Gastrocnemius medialis (tissue), 4 donors: ENCODE measurements at regions not wholly inside any gene's neighbourhood (a gene's known extent, or its start where the extent isn't known, plus 50 kb on each side); places are given as distances from the start of the nearest gene placed in this dataset.

Source experiments
- ATAC-seq, 2 donors: fragments of 150-250 bp; one replicate each; pipeline ENCODE4 v1.9.1; 2016
- DNase-seq, 2 donors: peaks; one replicate each; pipeline ENCODE4 v3.0.0-alpha.2; 2019
- H3K27ac ChIP-seq, 4 donors: fragments of 200-600 bp; sonication (generic); 1 replicate in 1 of 4; 2 replicates in 3 of 4; pipeline ENCODE4 v1.5.1; 2016 to 2018; ENCODE audit warnings: mild to moderate bottlenecking in 2 of 4, moderate library complexity in 1 of 4
- H3K27me3 ChIP-seq, 3 donors: fragments of 200-600 bp; sonication (generic) in 2 of 3; 1 replicate in 1 of 3; 2 replicates in 2 of 3; pipeline versions ENCODE4 v1.5.1 to v1.6.0; 2016 to 2019; ENCODE audit warnings: mild to moderate bottlenecking in 1 of 3, moderate library complexity in 1 of 3
- H3K36me3 ChIP-seq, 2 donors: fragments of 200-600 bp; sonication (generic) in 1 of 2; one replicate each; pipeline ENCODE4 v1.5.1; 2017 to 2018
- H3K4me1 ChIP-seq, 2 donors: fragments of 200-600 bp; sonication (generic) in 1 of 2; one replicate each; pipeline ENCODE4 v1.5.1; 2016 to 2017; ENCODE audit warnings: mild to moderate bottlenecking in 2 of 2
- H3K4me3 ChIP-seq, 4 donors: fragments of 200-600 bp; sonication (generic) in 3 of 4; 1 replicate in 1 of 4; 2 replicates in 3 of 4; pipeline ENCODE4 v1.5.1; 2016 to 2019; ENCODE audit warnings: mild to moderate bottlenecking in 2 of 4
- H3K9me3 ChIP-seq, 3 donors: fragments of 200-600 bp; sonication (generic) in 2 of 3; 1 replicate in 1 of 3; 2 replicates in 2 of 3; pipeline ENCODE4 v1.5.1; 2016 to 2019
- CTCF ChIP-seq, 5 experiments: fragments of 450-650 bp in 3 of 5; fragments of 200-600 bp in 2 of 5; sonication (generic) in 2 of 5; IDR thresholded peaks in 4 of 5; conservative IDR thresholded peaks in 1 of 5; 1 replicate in 4 of 5; 2 replicates in 1 of 5; pipeline ENCODE4 v1.5.1; 2016 to 2019; ENCODE audit warnings: antibody characterized with exemption in 5 of 5, mild to moderate bottlenecking in 3 of 5, moderate library complexity in 3 of 5
- POLR2A ChIP-seq, 2 donors: fragments of 450-650 bp; IDR thresholded peaks; one replicate each; pipeline ENCODE4 v1.6.1; 2017; ENCODE audit warnings: antibody characterized with exemption in 2 of 2, mild to moderate bottlenecking in 2 of 2, moderate library complexity in 2 of 2
- in situ Hi-C, 4 donors: fragments of 200-750 bp; cut with MboI; loops; one replicate each; pipeline versions ENCODE4 v1.15.0 to v1.8.0; 2017; ENCODE audit warnings: low sequenced_read_pairs in 4 of 4
- intact Hi-C: fragments of 100-400 bp; cut with DNase I; formaldehyde crosslinking; loops from one replicate; pipeline ENCODE4 v1.15.1; 2023; ENCODE audit warnings: low total_unique reads

GRCh38 chr3:168183774-168184173 lies 88.0 kb upstream of the GOLIM4 start:
- TF ChIP-seq CTCF (IDR thresholded peaks at IDR 0.05 in 4 of 5, conservative IDR thresholded peaks at IDR 0.05 in 1 of 5) (no peak), POLR2A (IDR thresholded peaks at IDR 0.05) (no peak)
- H3K4me1 ChIP-seq, result no peaks in the 10 kb centered on the region
- in situ Hi-C loops, result no loop called here
- no peak overlapping the region for H3K4me3 ChIP-seq
- H3K27me3 ChIP-seq, result no peaks in the 10 kb centered on the region
- no peaks in the 10 kb centered on the region for H3K36me3 ChIP-seq
- DNase-seq (no peak), ATAC-seq (no peak)
- intact Hi-C loops, result no loop called here
- no peak overlapping the region for H3K27ac ChIP-seq
- no peaks in the 10 kb centered on the region for H3K9me3 ChIP-seq

- H3K4me3 ChIP-seq, result no peak overlapping the region
- peaks cover 0 to 4% of the 10 kb centered on the region in 2 donors for H3K4me1 ChIP-seq
- H3K9me3 ChIP-seq, result no peaks in the 10 kb centered on the region
- intact Hi-C loops, result loop anchor here (10.0 kb wide), 1 partner anchor 244 kb away; no protein-coding TSS in a partner anchor
- no peaks in the 10 kb centered on the region for H3K27me3 ChIP-seq
- TF ChIP-seq CTCF (IDR thresholded peaks at IDR 0.05 in 4 of 5, conservative IDR thresholded peaks at IDR 0.05 in 1 of 5) (no peak), POLR2A (IDR thresholded peaks at IDR 0.05) (no peak)
- DNase-seq, result no peak
- no peak overlapping the region for H3K27ac ChIP-seq
- no peaks in the 10 kb centered on the region for H3K36me3 ChIP-seq
- no peak for ATAC-seq
- in situ Hi-C loops, result no loop called here
These were observed 73.0 kb upstream of the GOLIM4 start for GRCh38 chr3:168168743-168169142.

GRCh38 chr3:168165390-168166269 lies 69.9 kb upstream of the GOLIM4 start:
- H3K4me1 ChIP-seq, result peaks cover 0 to 4% of the 10 kb centered on the region in 2 donors
- ATAC-seq (peak; percentile 83 to 92), DNase-seq (peak; percentile 38 to 48)
- no peaks in the 10 kb centered on the region for H3K9me3 ChIP-seq
- intact Hi-C loops (loop anchor here (1.0 to 10.0 kb wide), 3 partner anchors 69 to 241 kb away; no protein-coding TSS in a partner anchor), in situ Hi-C loops (no loop called here)
- H3K27ac ChIP-seq, result no peak overlapping the region
- no peaks in the 10 kb centered on the region for H3K36me3 ChIP-seq
- TF ChIP-seq POLR2A (IDR thresholded peaks at IDR 0.05) (no peak), CTCF (IDR thresholded peaks at IDR 0.05 in 4 of 5, conservative IDR thresholded peaks at IDR 0.05 in 1 of 5) (peak; percentile 72 to 84 (median 77))
- peak overlapping the region in 1 of 4 donors; percentile 24 for H3K4me3 ChIP-seq
- no peaks in the 10 kb centered on the region for H3K27me3 ChIP-seq

GRCh38 chr3:168162172-168162571 lies 66.4 kb upstream of the GOLIM4 start:
- no peak for ATAC-seq
- Histone ChIP-seq H3K9me3 (no peaks in the 10 kb centered on the region), H3K27ac (peak overlapping the region in 1 of 4 donors; percentile 4), H3K27me3 (no peaks in the 10 kb centered on the region), H3K4me3 (no peak overlapping the region), H3K4me1 (peaks cover 0 to 4% of the 10 kb centered on the region in 2 donors), H3K36me3 (no peaks in the 10 kb centered on the region)
- intact Hi-C loops, result loop anchor here (10.0 kb wide), 1 partner anchor 237 kb away; no protein-coding TSS in a partner anchor
- DNase-seq, result no peak
- no peak for TF ChIP-seq CTCF (IDR thresholded peaks at IDR 0.05 in 4 of 5, conservative IDR thresholded peaks at IDR 0.05 in 1 of 5)
- TF ChIP-seq POLR2A (IDR thresholded peaks at IDR 0.05), result no peak
- in situ Hi-C loops, result loop anchor here (5.0 kb wide), 1 partner anchor 115 kb away; no protein-coding TSS in a partner anchor
